Gastroesophageal sphincter (tissue), 4 donors: ENCODE measurements at regions not wholly inside any gene's neighbourhood (a gene's known extent, or its start where the extent isn't known, plus 50 kb on each side); places are given as distances from the start of the nearest gene placed in this dataset.

Experiments
- ATAC-seq: fragments of 150-250 bp; one replicate; pipeline ENCODE4 v1.9.1; 2016; ENCODE audit warnings: mild to moderate bottlenecking, moderate library complexity
- H3K27ac ChIP-seq, 4 donors: fragments of 200-600 bp; sonication (generic) in 3 of 4; 1 replicate in 3 of 4; 2 replicates in 1 of 4; pipeline ENCODE4 v1.5.1; 2016 to 2019
- H3K27me3 ChIP-seq: fragments of 200-600 bp; sonication (generic); one replicate; pipeline ENCODE4 v1.5.1; 2019
- H3K36me3 ChIP-seq, 2 donors: fragments of 200-600 bp; sonication (generic); one replicate each; pipeline ENCODE4 v1.5.1; 2019; ENCODE audit warnings: control low read depth in 1 of 2
- H3K4me1 ChIP-seq, 3 donors: fragments of 200-600 bp; sonication (generic); 1 replicate in 2 of 3; 2 replicates in 1 of 3; pipeline ENCODE4 v1.5.1; 2016 to 2019; ENCODE audit warnings: control low read depth in 2 of 3
- H3K4me3 ChIP-seq, 2 donors: fragments of 200-600 bp; sonication (generic); one replicate each; pipeline ENCODE4 v1.5.1; 2019; ENCODE audit warnings: mild to moderate bottlenecking in 1 of 2, moderate library complexity in 1 of 2
- H3K9me3 ChIP-seq, 3 donors: fragments of 200-600 bp; sonication (generic); one replicate each; pipeline ENCODE4 v1.5.1; 2017 to 2019; ENCODE audit warnings: control low read depth in 2 of 3
- CTCF ChIP-seq, 4 experiments: fragments of 200-600 bp in 2 of 4; fragments of 450-650 bp in 2 of 4; sonication (generic) in 1 of 4; IDR thresholded peaks; one replicate each; pipeline ENCODE4 v1.5.1; 2017 to 2019; ENCODE audit warnings: antibody characterized with exemption in 4 of 4, mild to moderate bottlenecking in 2 of 4, moderate library complexity in 2 of 4
- EP300 ChIP-seq: sonication (generic); formaldehyde crosslinking; IDR thresholded peaks from one replicate; pipeline ENCODE4 v1.6.1; 2017; ENCODE audit warnings: antibody characterized with exemption, mild to moderate bottlenecking
- POLR2A ChIP-seq, 2 donors: fragments of 450-650 bp; IDR thresholded peaks; one replicate each; pipeline ENCODE4 v1.6.1; 2017; ENCODE audit warnings: antibody characterized with exemption in 2 of 2, mild to moderate bottlenecking in 2 of 2, moderate library complexity in 1 of 2
- POLR2AphosphoS5 ChIP-seq: sonication (generic); formaldehyde crosslinking; IDR thresholded peaks from one replicate; pipeline ENCODE4 v1.6.1; 2017; ENCODE audit warnings: antibody characterized with exemption
- WGBS, 2 donors: methylation state at CpG; one replicate each; pipeline ENCODE4 v1.1.5; 2018; ENCODE audit warnings: low coverage in 1 of 2; 5-methylcytosine and 5-hydroxymethylcytosine counted together

- Histone ChIP-seq H3K4me1 (no peaks in the 10 kb centered on the region), H3K36me3 (no peaks in the 10 kb centered on the region), H3K9me3 (no peaks in the 10 kb centered on the region), H3K27ac (no peak overlapping the region), H3K4me3 (no peak overlapping the region), H3K27me3 (no peaks in the 10 kb centered on the region)
- WGBS, 2 donors: 45 to 55% methylated on average over 7 to 11 of the region's 12 CpGs
- TF ChIP-seq POLR2A (IDR thresholded peaks at IDR 0.05) (no peak), EP300 (no peak), CTCF (IDR thresholded peaks at IDR 0.05) (no peak), POLR2AphosphoS5 (no peak)
- no peak for ATAC-seq
These were observed 268.5 kb downstream of the B3GLCT start for GRCh38 chr13:31468114-31468902.

- no peaks in the 10 kb centered on the region for H3K27me3 ChIP-seq
- ATAC-seq: no peak
- TF ChIP-seq POLR2AphosphoS5 (no peak), EP300 (no peak), POLR2A (IDR thresholded peaks at IDR 0.05) (no peak), CTCF (IDR thresholded peaks at IDR 0.05) (no peak)
These were observed 269.6 kb downstream of the B3GLCT start for GRCh38 chr13:31469377-31469776.

GRCh38 chr13:31476266-31476665, 263.1 kb upstream of the RXFP2 start:
- Histone ChIP-seq H3K36me3 (no peaks in the 10 kb centered on the region), H3K27me3 (peaks cover 6% of the 10 kb centered on the region), H3K9me3 (no peaks in the 10 kb centered on the region), H3K27ac (no peak overlapping the region), H3K4me3 (no peak overlapping the region), H3K4me1 (no peaks in the 10 kb centered on the region)
- no peak for TF ChIP-seq CTCF (IDR thresholded peaks at IDR 0.05)
- no peak for TF ChIP-seq EP300
- no peak for TF ChIP-seq POLR2A (IDR thresholded peaks at IDR 0.05)
- TF ChIP-seq POLR2AphosphoS5: no peak
- no peak for ATAC-seq
- 19 to 20% methylated on average over 6 of the region's 6 CpGs for WGBS, 2 donors

More at GRCh38 chr13:31469377-31469776, 269.6 kb downstream of the B3GLCT start:
- Histone ChIP-seq H3K9me3 (no peaks in the 10 kb centered on the region), H3K27ac (no peak overlapping the region), H3K36me3 (no peaks in the 10 kb centered on the region), H3K4me3 (no peak overlapping the region), H3K4me1 (no peaks in the 10 kb centered on the region)

GRCh38 chr13:31476753-31477152, 262.6 kb upstream of the RXFP2 start:
- WGBS, 2 donors: 39 to 44% methylated on average over 2 of the region's 2 CpGs
- no peak for TF ChIP-seq POLR2A (IDR thresholded peaks at IDR 0.05)
- no peak for TF ChIP-seq POLR2AphosphoS5
- no peak for TF ChIP-seq CTCF (IDR thresholded peaks at IDR 0.05)
- no peak for TF ChIP-seq EP300
- no peaks in the 10 kb centered on the region for H3K4me1 ChIP-seq
- peaks cover 6% of the 10 kb centered on the region for H3K27me3 ChIP-seq
- H3K36me3 ChIP-seq: no peaks in the 10 kb centered on the region
- no peak overlapping the region for H3K27ac ChIP-seq
- H3K4me3 ChIP-seq: no peak overlapping the region
- no peaks in the 10 kb centered on the region for H3K9me3 ChIP-seq
- no peak for ATAC-seq

DNA sequence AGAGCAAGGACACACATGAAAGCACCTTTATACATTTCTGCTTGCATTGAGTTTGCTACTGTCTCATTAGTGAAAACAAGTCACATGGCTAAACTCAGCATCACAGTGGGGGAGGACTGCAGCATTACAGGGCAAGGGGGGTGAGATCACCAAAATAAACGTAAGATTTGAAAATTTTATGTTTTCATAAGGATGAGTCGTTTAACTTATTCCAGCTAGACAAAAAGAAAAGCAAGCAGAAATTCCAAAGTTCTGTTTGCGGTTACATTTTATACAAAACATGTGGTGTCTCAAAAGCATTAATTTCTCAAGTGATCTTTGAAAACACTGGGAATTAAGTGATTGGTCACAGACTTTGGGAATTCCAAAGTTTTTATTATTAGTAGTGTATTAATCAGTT, 261.4 kb upstream of the RXFP2 start:
- TF ChIP-seq EP300 (no peak), POLR2A (IDR thresholded peaks at IDR 0.05) (no peak), CTCF (IDR thresholded peaks at IDR 0.05) (no peak), POLR2AphosphoS5 (no peak)
- ATAC-seq: no peak
- Histone ChIP-seq H3K9me3 (no peaks in the 10 kb centered on the region), H3K27ac (no peak overlapping the region), H3K4me3 (no peak overlapping the region), H3K27me3 (peaks cover 6% of the 10 kb centered on the region), H3K36me3 (no peaks in the 10 kb centered on the region), H3K4me1 (no peaks in the 10 kb centered on the region)
- 71 to 79% methylated on average over 3 of the region's 3 CpGs for WGBS, 2 donors
